Trophoblast cell (in vitro differentiated cells and primary cell): ENCODE measurements at regions not wholly inside any gene's neighbourhood (a gene's known extent, or its start where the extent isn't known, plus 50 kb on each side); places are given as distances from the start of the nearest gene placed in this dataset.

ENCODE experiments used
- DNase-seq, 2 donors: peaks; one replicate each; pipeline ENCODE4 v3.0.0-alpha.2; 2016
- H2AFZ ChIP-seq: 2 replicates; pipeline ENCODE4 v1.6.1; 2013; ENCODE audit warnings: low read length, moderate library complexity, mild to moderate bottlenecking; ENCODE audit not compliant: insufficient read depth, poor library complexity
- H2AK5ac ChIP-seq: 2 replicates; pipeline ENCODE4 v1.6.1; 2013; ENCODE audit warnings: mild to moderate bottlenecking, low read length
- H2BK120ac ChIP-seq: 2 replicates; pipeline ENCODE4 v1.6.1; 2013; ENCODE audit warnings: low read length, mild to moderate bottlenecking, moderate library complexity; ENCODE audit not compliant: insufficient read depth, poor library complexity
- H2BK12ac ChIP-seq: 2 replicates; pipeline ENCODE4 v1.6.1; 2013; ENCODE audit warnings: mild to moderate bottlenecking, low read length, moderate library complexity
- H2BK5ac ChIP-seq: 2 replicates; pipeline ENCODE4 v1.6.1; 2013; ENCODE audit warnings: low read length, low read depth, moderate library complexity, mild to moderate bottlenecking; ENCODE audit not compliant: poor library complexity
- H3K14ac ChIP-seq: 2 replicates; pipeline ENCODE4 v1.6.1; 2013; ENCODE audit warnings: mild to moderate bottlenecking, low read length
- H3K18ac ChIP-seq: 2 replicates; pipeline ENCODE4 v1.6.1; 2013; ENCODE audit warnings: mild to moderate bottlenecking, low read length
- H3K23ac ChIP-seq: 2 replicates; pipeline ENCODE4 v1.6.1; 2013; ENCODE audit warnings: low read length
- H3K27ac ChIP-seq: 2 replicates; pipeline ENCODE4 v1.5.1; 2013; ENCODE audit warnings: low read depth, mild to moderate bottlenecking, inconsistent platforms, low read length, moderate library complexity
- H3K27me3 ChIP-seq: 2 replicates; pipeline ENCODE4 v1.6.1; 2013; ENCODE audit warnings: inconsistent platforms, mild to moderate bottlenecking, low read length, moderate library complexity; ENCODE audit not compliant: insufficient read depth
- H3K36me3 ChIP-seq, 2 experiments: 1 replicate in 1 of 2; 2 replicates in 1 of 2; pipeline ENCODE4 v1.6.1; 2013; ENCODE audit warnings: low read length in 2 of 2, mild to moderate bottlenecking in 2 of 2, moderate library complexity in 1 of 2; ENCODE audit not compliant: insufficient read depth in 2 of 2, control insufficient read depth in 1 of 2
- H3K4ac ChIP-seq: 2 replicates; pipeline ENCODE4 v1.6.1; 2013; ENCODE audit warnings: low read depth, mild to moderate bottlenecking, low read length, moderate library complexity
- H3K4me1 ChIP-seq, 2 experiments: 1 replicate in 1 of 2; 2 replicates in 1 of 2; pipeline ENCODE4 v1.6.1; 2013; ENCODE audit warnings: low read length in 2 of 2, mild to moderate bottlenecking in 2 of 2, moderate library complexity in 1 of 2; ENCODE audit not compliant: insufficient read depth in 2 of 2, control insufficient read depth in 1 of 2
- H3K4me2 ChIP-seq: 2 replicates; pipeline ENCODE4 v1.6.1; 2013; ENCODE audit warnings: inconsistent platforms, mild to moderate bottlenecking, low read length, moderate library complexity
- H3K4me3 ChIP-seq: 2 replicates; pipeline ENCODE4 v1.5.1; 2013; ENCODE audit warnings: mild to moderate bottlenecking, low read depth, low read length, inconsistent platforms
- H3K79me1 ChIP-seq: one replicate; pipeline ENCODE4 v1.6.1; 2013; ENCODE audit warnings: low read length
- H3K79me2 ChIP-seq: 2 replicates; pipeline ENCODE4 v1.6.1; 2013; ENCODE audit warnings: low read length, mild to moderate bottlenecking; ENCODE audit not compliant: control insufficient read depth, insufficient read depth, poor library complexity
- H3K9ac ChIP-seq: 2 replicates; pipeline ENCODE4 v1.6.1; 2013; ENCODE audit warnings: mild to moderate bottlenecking, low read length
- H3K9me3 ChIP-seq: 2 replicates; pipeline ENCODE4 v1.6.1; 2013; ENCODE audit warnings: low read depth, mild to moderate bottlenecking, control low read depth, inconsistent platforms, low read length; ENCODE audit not compliant: insufficient read depth
- H4K12ac ChIP-seq: 2 replicates; pipeline ENCODE4 v1.6.1; 2013; ENCODE audit warnings: low read depth, mild to moderate bottlenecking, low read length, moderate library complexity
- H4K8ac ChIP-seq: 2 replicates; pipeline ENCODE4 v1.6.1; 2013; ENCODE audit warnings: low read depth, mild to moderate bottlenecking, low read length, moderate library complexity
- H4K91ac ChIP-seq: one replicate; pipeline ENCODE4 v1.6.1; 2013; ENCODE audit warnings: low read depth, mild to moderate bottlenecking, low read length, moderate library complexity
- WGBS: extraction: QIAGEN DNeasy Blood & Tissue Kit; methylation state at CpG from one replicate; pipeline ENCODE4 v1.1.7; 2013; ENCODE audit warnings: missing lambda C conversion rate; ENCODE audit not compliant: insufficient read length, insufficient coverage; ENCODE audit errors: extremely low coverage; 5-methylcytosine and 5-hydroxymethylcytosine counted together

GRCh38 chr15:29917600-29918597 lies 95.6 kb upstream of the TJP1 start:
- H3K14ac ChIP-seq = no peak overlapping the region
- no peak overlapping the region for H3K4me3 ChIP-seq
- H3K27me3 ChIP-seq = no peaks in the 10 kb centered on the region
- no peak overlapping the region for H2AK5ac ChIP-seq
- H3K27ac ChIP-seq = no peak overlapping the region
- H2BK5ac ChIP-seq = no peak overlapping the region
- no peak overlapping the region for H2BK12ac ChIP-seq
- H3K79me1 ChIP-seq = peaks cover 5% of the 10 kb centered on the region
- no CpG with 5 or more reads among the region's 11 CpGs for WGBS
- no peak overlapping the region for H3K4ac ChIP-seq
- H3K9me3 ChIP-seq = no peaks in the 10 kb centered on the region
- no peak overlapping the region for H3K4me2 ChIP-seq
- no peak overlapping the region for H4K91ac ChIP-seq
- no peak overlapping the region for H4K12ac ChIP-seq
- H2AFZ ChIP-seq = no peak overlapping the region
- H3K23ac ChIP-seq = no peak overlapping the region
- no peak overlapping the region for H4K8ac ChIP-seq
- DNase-seq = no peak
- H3K36me3 ChIP-seq = no peaks in the 10 kb centered on the region
- H3K79me2 ChIP-seq = no peaks in the 10 kb centered on the region
- H3K9ac ChIP-seq = no peak overlapping the region
- no peak overlapping the region for H3K18ac ChIP-seq
- H2BK120ac ChIP-seq = no peak overlapping the region
- H3K4me1 ChIP-seq = peaks cover 10 to 16% of the 10 kb centered on the region in 2 experiments

DNA sequence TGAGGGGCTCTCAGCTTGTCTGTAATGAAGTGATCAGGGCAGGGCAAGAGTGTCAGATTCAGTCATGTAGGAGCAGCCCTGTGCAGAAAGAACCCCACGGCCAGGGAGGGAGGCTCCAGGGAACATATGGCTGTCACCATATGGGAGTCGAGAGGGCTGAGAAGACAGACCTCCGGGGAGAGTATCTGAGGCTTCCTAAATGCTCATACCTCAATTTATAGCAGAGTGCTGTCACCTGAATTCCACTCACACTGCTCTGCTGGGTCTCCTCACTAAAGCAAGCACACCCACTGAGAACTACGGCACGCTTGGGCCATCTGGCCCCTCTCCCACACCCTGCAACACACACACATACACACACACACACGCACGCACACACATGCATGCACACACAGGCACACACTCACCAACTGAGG lies 92.3 kb upstream of the TJP1 start:
- Histone ChIP-seq H3K4ac (no peak overlapping the region), H3K27ac (no peak overlapping the region), H3K9ac (no peak overlapping the region), H2BK5ac (no peak overlapping the region), H3K4me1 (peaks cover 0 to 2% of the 10 kb centered on the region in 2 experiments), H2AFZ (no peak overlapping the region), H3K27me3 (no peaks in the 10 kb centered on the region), H3K36me3 (no peaks in the 10 kb centered on the region), H3K79me2 (no peaks in the 10 kb centered on the region), H2BK120ac (no peak overlapping the region), H3K18ac (no peak overlapping the region), H4K12ac (no peak overlapping the region), H2BK12ac (no peak overlapping the region), H4K91ac (no peak overlapping the region), H3K79me1 (no peaks in the 10 kb centered on the region), H4K8ac (no peak overlapping the region), H3K14ac (no peak overlapping the region), H3K4me3 (no peak overlapping the region), H3K9me3 (peaks cover 1% of the 10 kb centered on the region), H2AK5ac (no peak overlapping the region), H3K23ac (no peak overlapping the region), H3K4me2 (no peak overlapping the region)
- WGBS = no CpG with 5 or more reads among the region's 7 CpGs
- DNase-seq = no peak

DNA sequence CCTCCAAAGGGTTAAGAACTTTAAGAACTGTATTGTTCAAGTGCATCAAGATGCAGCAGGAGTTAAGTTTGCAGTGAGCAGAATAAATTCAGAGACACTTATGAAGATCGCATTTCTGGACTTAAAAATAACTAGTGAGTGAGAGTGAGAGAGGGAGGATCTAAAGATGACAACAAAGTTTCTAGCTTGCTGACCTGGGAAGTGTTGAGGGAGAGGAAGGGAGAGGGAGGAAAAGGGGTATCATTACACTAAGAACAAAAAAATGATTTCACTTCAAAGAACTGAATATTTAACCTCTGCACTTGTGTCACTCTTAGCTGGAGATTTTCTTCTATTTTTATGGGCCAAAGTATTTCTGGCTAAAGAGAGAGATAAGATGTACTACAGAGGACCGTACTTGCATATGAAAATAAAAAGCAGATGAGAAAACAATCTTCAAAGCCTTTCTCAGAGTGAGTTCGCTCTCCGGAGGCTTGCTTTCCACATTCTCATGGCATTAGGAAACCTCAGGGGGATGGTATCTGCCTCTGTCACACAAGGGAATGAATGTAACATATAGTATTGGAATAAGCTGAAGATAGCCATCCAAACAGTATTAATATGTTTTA lies 91.4 kb upstream of the TJP1 start:
- no CpG with 5 or more reads among the region's 4 CpGs for WGBS
- no peak overlapping the region for H3K14ac ChIP-seq

DNA sequence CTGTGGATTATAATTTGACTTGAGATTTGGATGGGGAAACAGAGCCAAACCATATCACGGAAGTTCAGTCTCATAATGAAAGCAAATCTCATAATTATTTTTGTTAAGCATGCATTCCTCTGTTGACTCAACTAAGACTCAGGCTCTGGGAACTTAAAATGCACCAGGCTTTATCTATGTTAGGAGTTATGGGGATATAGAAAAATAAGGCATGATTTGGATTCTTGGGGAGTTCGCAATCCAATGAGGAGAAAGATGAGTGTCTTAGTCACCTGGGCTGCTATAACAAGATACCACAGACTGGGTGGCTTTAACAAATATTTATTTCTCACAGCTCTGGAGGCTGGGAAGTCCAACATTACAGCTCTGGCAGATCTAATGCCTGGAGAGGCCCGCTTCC lies 89.4 kb upstream of the TJP1 start:
- Histone ChIP-seq H3K27me3 (no peaks in the 10 kb centered on the region), H2BK5ac (no peak overlapping the region), H3K4me1 (no peaks in the 10 kb centered on the region), H2AFZ (no peak overlapping the region), H3K27ac (no peak overlapping the region), H2BK120ac (no peak overlapping the region), H3K4me2 (no peak overlapping the region), H4K91ac (no peak overlapping the region), H3K23ac (no peak overlapping the region), H3K4me3 (no peak overlapping the region), H3K79me2 (no peaks in the 10 kb centered on the region), H3K79me1 (no peaks in the 10 kb centered on the region), H4K8ac (no peak overlapping the region), H3K14ac (no peak overlapping the region), H3K36me3 (no peaks in the 10 kb centered on the region), H2AK5ac (no peak overlapping the region), H2BK12ac (no peak overlapping the region), H3K9me3 (peaks cover 1% of the 10 kb centered on the region), H3K9ac (no peak overlapping the region), H3K18ac (no peak overlapping the region), H4K12ac (no peak overlapping the region), H3K4ac (no peak overlapping the region)
- WGBS = no CpG with 5 or more reads among the region's 3 CpGs
- no peak for DNase-seq

More for the DNA sequence above, 91.4 kb upstream of the TJP1 start:
- Histone ChIP-seq H2BK120ac (no peak overlapping the region), H3K36me3 (no peaks in the 10 kb centered on the region), H3K4me1 (no peaks in the 10 kb centered on the region), H4K8ac (no peak overlapping the region), H3K27me3 (no peaks in the 10 kb centered on the region), H3K4me3 (no peak overlapping the region), H2BK12ac (no peak overlapping the region), H4K91ac (no peak overlapping the region), H2AFZ (no peak overlapping the region), H3K4me2 (no peak overlapping the region), H3K9me3 (peaks cover 1% of the 10 kb centered on the region), H3K18ac (no peak overlapping the region), H4K12ac (no peak overlapping the region), H3K79me1 (no peaks in the 10 kb centered on the region), H3K9ac (no peak overlapping the region), H3K4ac (no peak overlapping the region), H2BK5ac (no peak overlapping the region), H3K79me2 (no peaks in the 10 kb centered on the region), H3K23ac (no peak overlapping the region), H3K27ac (no peak overlapping the region), H2AK5ac (no peak overlapping the region)
- DNase-seq = peak in 1 of 2 donors; percentile 3
